ENCODE measurements at regions not wholly inside any gene's neighbourhood (a gene's known extent, or its start where the extent isn't known, plus 50 kb on each side); places are given as distances from the start of the nearest gene placed in this dataset.
"Not testable (repeated sequence)": the region's sequence is repeated elsewhere in the genome, so short reads cannot be mapped to it uniquely, and the experiment has no call there.

DNA sequence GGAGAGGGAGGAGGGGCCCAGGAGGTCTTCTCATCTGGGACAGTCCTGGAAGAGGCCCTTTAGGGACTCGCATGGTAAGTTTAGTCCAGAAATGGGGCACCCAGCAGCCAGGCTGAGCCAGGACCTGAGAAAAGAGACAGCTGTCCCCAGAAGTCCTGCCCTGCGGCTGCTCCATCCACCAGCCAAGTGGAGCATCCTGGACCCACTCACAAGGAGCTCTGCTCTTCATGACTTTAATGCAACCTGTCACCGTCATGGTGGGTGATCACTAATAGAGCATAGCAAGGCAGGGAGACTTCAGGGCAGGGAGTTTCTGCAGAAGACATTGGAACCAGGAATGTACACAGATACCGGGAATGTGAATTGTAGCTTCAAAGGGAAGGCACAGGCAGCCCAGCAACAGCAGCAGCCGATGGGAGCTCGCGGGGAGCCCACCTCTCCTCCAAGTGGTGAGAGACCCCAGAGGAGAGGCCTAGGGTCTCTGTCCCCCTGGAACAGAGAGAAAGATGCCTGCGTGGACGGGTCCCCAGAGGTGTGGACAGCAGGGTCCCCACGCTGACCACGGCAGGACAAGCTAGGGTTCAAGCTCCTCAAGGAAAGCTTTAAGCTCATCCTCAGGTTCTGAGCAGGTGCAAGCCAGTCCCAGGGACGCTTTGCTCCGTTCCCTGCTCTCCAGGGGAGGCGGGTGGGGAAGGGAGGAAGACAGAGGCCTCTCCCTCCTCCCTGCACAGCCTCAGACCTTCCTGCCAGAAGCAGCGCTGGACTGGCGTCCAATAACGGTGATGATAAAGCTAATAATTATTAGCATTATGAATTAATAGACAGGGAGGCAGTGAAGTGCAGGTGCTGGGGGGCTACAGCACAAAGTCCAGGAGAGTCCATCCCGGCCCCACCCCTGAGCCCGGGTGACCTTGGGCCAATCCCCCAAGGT lies 335.3 kb downstream of the ADGRD1 start:
- dilution Hi-C loops (cut with HindIII; ENCODE audit: low sequenced_read_pairs, unreplicated experiment); H3K9me1 ChIP-seq (ENCODE audit: insufficient read depth, low read length); ATAC-seq (ENCODE audit: low read depth); H3K36me3 ChIP-seq (ENCODE audit: control insufficient read depth, insufficient read depth, low read length); H2BK120ac ChIP-seq (ENCODE audit: low read depth, low read length); H3K23ac ChIP-seq (ENCODE audit: low read depth, low read length); H3K14ac ChIP-seq (replicated peaks; ENCODE audit: low read depth, low read length); H3K4me2 ChIP-seq (ENCODE audit: low read depth, low read length); H2BK15ac ChIP-seq (ENCODE audit: low read depth, low read length); H3K79me1 ChIP-seq (ENCODE audit: low read depth in 1 of 2, low read length in 2 of 2); H3K9ac ChIP-seq (ENCODE audit: low read depth, low read length); H4K91ac ChIP-seq (ENCODE audit: insufficient read depth, low read depth, low read length); H4K8ac ChIP-seq (ENCODE audit: low read depth in 2 of 2, low read length in 2 of 2); H3K56ac ChIP-seq (ENCODE audit: extremely low read depth, insufficient read depth, low read length); H3K27me3 ChIP-seq (ENCODE audit: control insufficient read depth, insufficient read depth, low read length); H3K18ac ChIP-seq (ENCODE audit: low read depth, low read length); intact Hi-C loops (cut with micrococcal nuclease); H3K4me1 ChIP-seq (ENCODE audit: control insufficient read depth, insufficient read depth, low read length); H4K20me1 ChIP-seq (ENCODE audit: insufficient read depth, low read length); H2BK20ac ChIP-seq (ENCODE audit: low read depth, low read length); POLR2A ChIA-PET (ENCODE audit: unreplicated experiment); H3K4me3 ChIP-seq (ENCODE audit: insufficient read depth, low read depth, low read length); H4K5ac ChIP-seq (ENCODE audit: low read depth, low read length); CTCF ChIA-PET; H2AK9ac ChIP-seq (replicated peaks; ENCODE audit: low read depth, low read length, poor library complexity); H3K27ac ChIP-seq (ENCODE audit: insufficient read depth, low read length); in situ Hi-C loops (cut with MboI; ENCODE audit: low sequenced_read_pairs); H2AFZ ChIP-seq (replicated peaks; ENCODE audit: low read length, poor library complexity); H3K4ac ChIP-seq (ENCODE audit: low read depth, low read length); BruUV-seq (replicated peaks); H2AK5ac ChIP-seq (ENCODE audit: low read depth, low read length); H2BK5ac ChIP-seq (ENCODE audit: low read depth, low read length, poor library complexity, severe bottlenecking); DNase-seq: not testable (repeated sequence)
- H3K9me3 ChIP-seq (ENCODE audit: control insufficient read depth, insufficient read depth, low read length) = peaks cover 13% of the 10 kb centered on the region
- WGBS, 2 experiments (ENCODE audit: extremely low coverage in 2 of 2, insufficient read length in 1 of 2) = 81% methylated on average over 5 of the region's 19 CpGs; no CpG with 5 or more reads in 1 of the 2 experiments

GRCh38 chr12:131289807-131290206 lies 336.1 kb downstream of the ADGRD1 start:
- no CpG with 5 or more reads among the region's 8 CpGs for WGBS, 2 experiments (ENCODE audit: extremely low coverage in 2 of 2, insufficient read length in 1 of 2)
- H2AK9ac ChIP-seq (replicated peaks; ENCODE audit: low read depth, low read length, poor library complexity); H3K27me3 ChIP-seq (ENCODE audit: control insufficient read depth, insufficient read depth, low read length); H3K14ac ChIP-seq (replicated peaks; ENCODE audit: low read depth, low read length); H4K91ac ChIP-seq (ENCODE audit: insufficient read depth, low read depth, low read length); H3K27ac ChIP-seq (ENCODE audit: insufficient read depth, low read length); H3K18ac ChIP-seq (ENCODE audit: low read depth, low read length); H3K79me1 ChIP-seq (ENCODE audit: low read depth in 1 of 2, low read length in 2 of 2); BruUV-seq (replicated peaks); H3K9ac ChIP-seq (ENCODE audit: low read depth, low read length); H3K36me3 ChIP-seq (ENCODE audit: control insufficient read depth, insufficient read depth, low read length); H2BK15ac ChIP-seq (ENCODE audit: low read depth, low read length); in situ Hi-C loops (cut with MboI; ENCODE audit: low sequenced_read_pairs); H3K9me1 ChIP-seq (ENCODE audit: insufficient read depth, low read length); dilution Hi-C loops (cut with HindIII; ENCODE audit: low sequenced_read_pairs, unreplicated experiment); intact Hi-C loops (cut with micrococcal nuclease); DNase-seq; H2AK5ac ChIP-seq (ENCODE audit: low read depth, low read length); ATAC-seq (ENCODE audit: low read depth); H3K23ac ChIP-seq (ENCODE audit: low read depth, low read length); CTCF ChIA-PET; H3K4me3 ChIP-seq (ENCODE audit: insufficient read depth, low read depth, low read length); H3K56ac ChIP-seq (ENCODE audit: extremely low read depth, insufficient read depth, low read length); H4K8ac ChIP-seq (ENCODE audit: low read depth in 2 of 2, low read length in 2 of 2); H3K4ac ChIP-seq (ENCODE audit: low read depth, low read length); H4K5ac ChIP-seq (ENCODE audit: low read depth, low read length); H2BK5ac ChIP-seq (ENCODE audit: low read depth, low read length, poor library complexity, severe bottlenecking); H2BK120ac ChIP-seq (ENCODE audit: low read depth, low read length); POLR2A ChIA-PET (ENCODE audit: unreplicated experiment); H2AFZ ChIP-seq (replicated peaks; ENCODE audit: low read length, poor library complexity); H4K20me1 ChIP-seq (ENCODE audit: insufficient read depth, low read length); H2BK20ac ChIP-seq (ENCODE audit: low read depth, low read length); H3K4me1 ChIP-seq (ENCODE audit: control insufficient read depth, insufficient read depth, low read length); H3K4me2 ChIP-seq (ENCODE audit: low read depth, low read length): not testable (repeated sequence)
- peaks cover 15% of the 10 kb centered on the region for H3K9me3 ChIP-seq (ENCODE audit: control insufficient read depth, insufficient read depth, low read length)

Data from IMR-90 (cell line).